Smooth muscle cell of the brain vasculature (primary cell): ENCODE measurements at regions not wholly inside any gene's neighbourhood (a gene's known extent, or its start where the extent isn't known, plus 50 kb on each side); places are given as distances from the start of the nearest gene placed in this dataset.
A peak's percentile ranks its signal among the peaks of the same experiment; 100 is the strongest.

Source experiments
- DNase-seq: peaks from one replicate; pipeline ENCODE4 v3.0.0-alpha.2; 2012; ENCODE audit warnings: low read depth, low spot score

DNA sequence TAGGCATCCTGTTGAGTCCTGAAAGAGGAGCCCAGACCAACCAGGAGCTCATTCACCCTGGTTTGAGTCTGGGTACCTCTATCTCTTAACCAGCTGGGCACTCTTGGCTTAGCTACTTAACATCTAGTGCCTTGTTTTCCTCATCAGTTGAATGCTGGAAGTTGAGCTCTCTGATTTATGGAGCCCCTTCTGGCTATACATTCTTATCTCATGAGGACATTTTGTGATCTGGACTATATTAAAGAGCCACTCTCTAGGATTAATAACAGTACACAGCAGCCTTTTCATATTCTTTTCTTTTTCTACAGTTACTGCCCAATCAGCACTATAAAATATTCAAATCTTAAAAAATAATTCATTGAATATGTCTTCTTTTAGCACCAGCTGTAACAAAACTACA is 296.9 kb upstream of the RUNX1 start:
- no peak for DNase-seq

DNA sequence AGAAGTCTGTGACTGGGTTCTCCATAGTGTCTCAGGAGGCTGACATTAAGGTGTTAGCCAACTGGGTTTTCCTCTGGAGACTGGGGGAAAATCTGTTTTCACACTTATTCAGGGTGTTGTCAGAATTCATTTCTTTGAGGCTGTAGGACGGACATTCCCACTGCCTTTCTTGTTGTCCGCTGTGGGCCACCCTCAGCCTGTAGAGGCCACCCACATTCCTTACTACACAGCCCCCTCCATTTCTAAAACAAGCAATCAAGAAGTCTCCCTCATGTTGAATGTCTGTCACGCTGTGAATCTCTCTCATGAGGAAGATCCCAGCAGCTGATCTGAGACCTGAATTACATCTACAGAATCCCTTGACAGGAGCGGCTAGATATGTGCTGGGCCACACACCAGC is 295.5 kb upstream of the RUNX1 start:
- no peak for DNase-seq

DNA sequence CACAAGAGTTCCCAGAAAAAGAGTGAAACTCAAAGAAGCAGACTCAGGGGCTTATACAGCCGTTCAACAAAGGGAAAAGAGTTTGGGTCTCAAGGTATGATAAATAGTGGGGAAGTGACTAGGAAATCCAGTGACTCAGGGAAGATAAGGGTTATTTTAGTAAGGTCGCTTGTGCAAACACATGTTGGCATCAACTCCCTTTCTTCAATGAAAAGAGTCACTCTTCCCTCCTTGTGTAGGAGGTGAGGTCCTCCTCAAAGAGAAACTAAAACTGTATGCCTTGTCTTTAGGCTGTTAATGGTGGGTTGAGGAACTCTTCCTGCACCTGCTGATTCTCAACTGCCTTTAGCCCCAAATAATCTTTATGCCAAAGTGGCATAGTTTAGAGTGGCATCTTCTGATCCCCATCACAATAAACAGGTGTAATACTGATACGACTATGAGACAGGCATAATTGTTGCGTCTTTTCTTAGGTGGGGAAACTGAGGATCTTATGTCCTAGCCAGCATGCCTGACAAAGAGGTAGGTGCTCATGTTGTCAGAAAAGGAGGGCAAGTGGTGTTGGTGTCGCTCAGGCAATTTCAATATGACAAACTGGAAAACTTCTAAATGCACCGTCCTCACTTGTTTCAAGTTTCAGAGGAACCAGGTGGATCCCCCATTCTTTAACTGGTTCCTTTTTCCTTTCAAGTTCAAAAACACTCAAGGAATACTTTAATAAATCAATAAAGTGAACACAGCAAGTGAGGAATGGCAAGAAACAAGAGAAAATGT is 294.1 kb upstream of the RUNX1 start:
- no peak for DNase-seq

DNA sequence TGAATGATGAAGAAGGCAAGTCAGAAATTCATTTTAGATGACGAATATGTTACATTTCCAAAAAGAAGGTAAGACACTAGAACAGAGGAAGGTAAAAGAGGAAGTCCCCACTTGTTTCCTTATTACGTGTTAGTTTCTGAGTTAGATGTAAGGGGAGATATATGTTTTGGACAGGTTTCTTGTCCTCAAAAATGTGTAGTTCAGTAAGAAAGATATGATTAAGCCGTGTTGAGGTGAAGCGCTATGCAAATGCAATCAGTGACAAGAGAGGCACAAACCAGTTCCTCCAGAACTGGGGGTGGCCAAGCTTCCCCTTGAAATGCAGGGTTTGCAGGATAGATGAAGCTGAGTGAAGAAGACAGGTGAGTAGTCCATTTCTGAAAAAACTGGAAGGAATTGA is 293.3 kb upstream of the RUNX1 start:
- no peak for DNase-seq

GRCh38 chr21:35340273-35340672 is 291.2 kb upstream of the RUNX1 start:
- DNase-seq = no peak

- DNase-seq = no peak
Measured at GRCh38 chr21:35338881-35339632, 290.0 kb upstream of the RUNX1 start.

- no peak for DNase-seq
Measured at GRCh38 chr21:35338281-35338680, 289.2 kb upstream of the RUNX1 start.

GRCh38 chr21:35337573-35337972 is 288.5 kb upstream of the RUNX1 start:
- DNase-seq = no peak

- no peak for DNase-seq
Measured at GRCh38 chr21:35336534-35336933, 287.4 kb upstream of the RUNX1 start.

GRCh38 chr21:35335951-35336446 is 286.9 kb upstream of the RUNX1 start:
- DNase-seq = no peak

- no peak for DNase-seq
Measured at GRCh38 chr21:35333831-35334618, 284.9 kb upstream of the RUNX1 start.

- no peak for DNase-seq
Measured at GRCh38 chr21:35332841-35333426, 283.8 kb upstream of the RUNX1 start.

DNA sequence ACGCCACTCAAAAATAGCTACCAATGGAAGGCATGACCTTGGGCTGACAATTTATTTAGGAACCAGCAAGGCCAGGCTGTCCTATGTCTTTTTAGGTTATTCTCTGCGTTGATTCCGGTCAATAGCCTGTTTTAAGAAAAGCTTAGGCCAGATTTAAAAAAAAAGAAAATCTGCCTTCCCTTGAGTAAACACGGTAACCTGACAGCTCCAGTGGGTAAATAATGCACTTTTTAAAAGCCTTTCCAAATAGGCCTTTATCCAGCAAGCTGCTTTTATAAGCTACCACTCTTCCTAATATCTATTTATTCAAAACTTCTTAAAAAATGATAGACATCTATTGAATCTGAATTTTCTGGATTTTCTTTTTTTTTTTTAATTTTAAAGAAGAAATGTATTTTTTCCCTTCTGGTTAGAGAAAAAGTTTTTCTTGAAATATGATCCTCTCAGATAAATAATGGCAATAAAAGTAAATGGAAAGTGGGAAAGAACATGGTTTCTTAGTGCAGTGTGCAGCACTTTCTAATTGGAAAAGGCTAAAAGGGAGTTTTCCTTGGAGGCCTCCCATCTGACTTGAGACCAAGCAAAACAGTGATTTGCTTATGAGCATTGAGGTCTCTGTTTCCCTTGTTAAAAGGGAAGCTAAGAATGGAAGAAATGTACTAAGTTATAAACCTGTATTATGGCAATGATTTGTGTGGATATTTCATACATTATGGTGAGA is 281.0 kb upstream of the RUNX1 start:
- no peak for DNase-seq

DNA sequence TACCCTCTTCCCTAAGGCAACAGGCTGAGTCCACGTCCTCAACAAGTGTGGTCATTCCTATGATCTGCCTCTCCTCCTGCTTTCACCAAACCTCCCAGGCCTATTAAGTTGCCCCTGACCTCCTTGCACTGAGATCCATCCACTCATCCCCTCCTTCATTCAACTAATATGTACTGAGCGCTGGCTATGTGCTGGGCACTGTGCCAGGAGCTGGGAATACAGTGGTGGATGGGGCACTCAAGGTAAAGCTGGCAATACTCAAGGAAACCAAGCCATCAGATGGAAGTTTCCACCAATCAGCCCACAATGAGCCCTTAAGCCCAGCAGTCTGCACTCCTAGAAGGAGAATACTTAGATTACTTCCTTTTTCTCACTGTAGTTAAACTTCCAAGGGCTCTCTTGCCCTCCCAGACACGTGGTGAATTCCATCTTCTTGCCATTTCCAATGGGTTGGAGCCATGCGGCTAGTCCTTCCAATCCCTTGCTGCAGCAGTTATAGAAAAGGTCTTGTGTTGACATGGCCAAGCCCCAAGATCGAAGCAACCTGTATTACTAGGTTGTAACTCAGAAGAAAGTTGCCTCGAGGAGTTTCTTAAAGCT is 279.9 kb upstream of the RUNX1 start:
- no peak for DNase-seq

DNA sequence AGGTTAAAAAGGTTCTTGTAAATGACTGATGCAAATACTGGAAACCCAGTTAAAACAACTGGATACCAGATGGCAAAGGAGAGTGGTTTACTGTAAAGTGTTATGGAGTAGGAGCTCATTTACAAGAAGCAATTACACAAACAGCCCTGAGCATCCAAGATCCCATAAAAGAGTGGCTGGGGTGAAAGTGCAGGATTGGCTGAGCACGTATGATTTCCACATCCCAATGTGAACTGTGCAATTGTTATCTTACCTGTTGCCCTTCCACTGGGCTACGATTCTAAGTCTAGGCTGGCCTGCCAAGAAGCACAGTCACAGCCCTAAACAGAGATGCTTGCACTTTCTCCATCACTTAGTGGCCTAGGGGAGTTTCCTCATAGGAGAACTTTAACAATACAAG is 277.6 kb upstream of the RUNX1 start:
- no peak for DNase-seq

DNA sequence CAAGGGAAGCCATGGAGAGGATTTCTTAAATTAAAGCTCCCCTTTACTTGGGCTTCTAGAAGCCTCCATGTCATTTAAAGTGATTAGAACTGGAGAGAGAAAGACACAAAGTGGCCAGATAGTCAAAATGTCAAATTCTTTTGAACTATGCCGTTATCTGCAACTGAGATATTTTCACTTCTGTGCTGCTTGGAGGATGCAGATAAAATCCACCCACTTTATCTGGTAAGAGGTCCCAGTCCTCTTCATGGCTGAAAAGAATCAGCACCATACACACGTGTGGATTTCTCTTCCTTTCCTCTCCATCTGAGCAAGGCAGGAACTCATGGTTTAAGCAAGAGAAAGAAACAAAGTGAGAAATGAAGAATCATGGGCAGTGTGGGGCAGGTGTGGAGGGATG is 276.9 kb upstream of the RUNX1 start:
- DNase-seq = no peak

- peak; percentile 69 for DNase-seq
Measured at GRCh38 chr21:35324372-35325220, 275.5 kb upstream of the RUNX1 start.

DNA sequence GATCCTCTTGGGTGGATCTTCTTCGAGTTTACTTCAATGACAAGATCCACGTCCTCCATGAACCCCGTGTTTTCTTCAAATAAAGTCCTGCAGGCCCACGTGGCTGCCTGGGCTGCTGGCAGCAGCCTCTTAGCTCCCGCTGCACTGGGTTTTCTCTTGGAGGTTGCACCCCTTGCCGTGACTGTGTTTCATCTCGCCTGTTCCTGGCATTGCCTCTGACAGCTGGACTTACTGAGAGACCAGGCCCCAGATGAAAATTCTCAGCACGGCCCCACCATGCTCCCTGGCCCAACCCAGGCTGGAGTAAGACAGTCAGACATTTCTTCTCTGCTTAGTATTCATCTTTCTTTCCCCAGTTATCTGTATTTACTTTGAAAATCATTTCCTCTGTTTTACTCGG is 274.8 kb upstream of the RUNX1 start:
- DNase-seq = no peak

GRCh38 chr21:35321322-35322200 is 272.5 kb upstream of the RUNX1 start:
- no peak for DNase-seq
